ENCODE measurements at regions not wholly inside any gene's neighbourhood (a gene's known extent, or its start where the extent isn't known, plus 50 kb on each side); places are given as distances from the start of the nearest gene placed in this dataset.

DNA sequence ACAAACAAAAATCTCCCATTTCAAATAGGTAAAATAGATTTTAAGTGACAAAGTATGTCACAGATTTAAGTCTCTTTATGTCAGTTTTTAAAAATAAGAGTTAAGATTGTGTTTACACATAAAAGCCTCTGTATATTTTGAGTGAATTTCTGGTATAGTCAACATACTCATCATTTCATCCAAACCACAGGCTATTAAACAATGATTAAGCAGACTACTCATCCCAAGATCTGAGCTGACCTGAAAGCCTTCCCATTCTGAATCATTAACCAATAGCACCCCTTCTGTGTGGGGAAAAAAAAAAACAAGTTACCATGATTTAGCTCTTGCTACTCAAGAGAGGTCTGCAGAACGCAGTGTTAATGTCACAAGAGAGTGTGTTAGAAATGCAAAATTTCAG lies 284.4 kb upstream of the NBEA start:
- Mint-ChIP-seq H3K27ac (ENCODE audit: low read depth, unreplicated experiment) (no peak overlapping the region), H3K4me1 (ENCODE audit: insufficient read depth, unreplicated experiment) (no peaks in the 10 kb centered on the region), H3K27me3 (ENCODE audit: insufficient read depth, unreplicated experiment) (no peaks in the 10 kb centered on the region), H3K4me3 (ENCODE audit: unreplicated experiment) (no peak overlapping the region), H3K9me3 (ENCODE audit: unreplicated experiment) (no peaks in the 10 kb centered on the region), H3K36me3 (ENCODE audit: insufficient read depth, unreplicated experiment) (no peaks in the 10 kb centered on the region)
- no TSS peak for BruUV-seq (replicated peaks)
- ChIA-PET POLR2A (no interaction called here), CTCF (interaction anchor here (0.6 kb wide), 1 partner anchor 11 kb away, joined by 3 read pairs; no protein-coding TSS in a partner anchor)
- intact Hi-C loops (cut with micrococcal nuclease) = no loop called here
- no peak for DNase-seq (ENCODE audit: unreplicated experiment)
- TF ChIP-seq, protein P1, sequence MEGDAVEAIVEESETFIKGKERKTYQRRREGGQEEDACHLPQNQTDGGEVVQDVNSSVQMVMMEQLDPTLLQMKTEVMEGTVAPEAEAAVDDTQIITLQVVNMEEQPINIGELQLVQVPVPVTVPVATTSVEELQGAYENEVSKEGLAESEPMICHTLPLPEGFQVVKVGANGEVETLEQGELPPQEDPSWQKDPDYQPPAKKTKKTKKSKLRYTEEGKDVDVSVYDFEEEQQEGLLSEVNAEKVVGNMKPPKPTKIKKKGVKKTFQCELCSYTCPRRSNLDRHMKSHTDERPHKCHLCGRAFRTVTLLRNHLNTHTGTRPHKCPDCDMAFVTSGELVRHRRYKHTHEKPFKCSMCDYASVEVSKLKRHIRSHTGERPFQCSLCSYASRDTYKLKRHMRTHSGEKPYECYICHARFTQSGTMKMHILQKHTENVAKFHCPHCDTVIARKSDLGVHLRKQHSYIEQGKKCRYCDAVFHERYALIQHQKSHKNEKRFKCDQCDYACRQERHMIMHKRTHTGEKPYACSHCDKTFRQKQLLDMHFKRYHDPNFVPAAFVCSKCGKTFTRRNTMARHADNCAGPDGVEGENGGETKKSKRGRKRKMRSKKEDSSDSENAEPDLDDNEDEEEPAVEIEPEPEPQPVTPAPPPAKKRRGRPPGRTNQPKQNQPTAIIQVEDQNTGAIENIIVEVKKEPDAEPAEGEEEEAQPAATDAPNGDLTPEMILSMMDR (IDR thresholded peaks at IDR 0.05; ENCODE audit: unreplicated experiment) = no peak

DNA sequence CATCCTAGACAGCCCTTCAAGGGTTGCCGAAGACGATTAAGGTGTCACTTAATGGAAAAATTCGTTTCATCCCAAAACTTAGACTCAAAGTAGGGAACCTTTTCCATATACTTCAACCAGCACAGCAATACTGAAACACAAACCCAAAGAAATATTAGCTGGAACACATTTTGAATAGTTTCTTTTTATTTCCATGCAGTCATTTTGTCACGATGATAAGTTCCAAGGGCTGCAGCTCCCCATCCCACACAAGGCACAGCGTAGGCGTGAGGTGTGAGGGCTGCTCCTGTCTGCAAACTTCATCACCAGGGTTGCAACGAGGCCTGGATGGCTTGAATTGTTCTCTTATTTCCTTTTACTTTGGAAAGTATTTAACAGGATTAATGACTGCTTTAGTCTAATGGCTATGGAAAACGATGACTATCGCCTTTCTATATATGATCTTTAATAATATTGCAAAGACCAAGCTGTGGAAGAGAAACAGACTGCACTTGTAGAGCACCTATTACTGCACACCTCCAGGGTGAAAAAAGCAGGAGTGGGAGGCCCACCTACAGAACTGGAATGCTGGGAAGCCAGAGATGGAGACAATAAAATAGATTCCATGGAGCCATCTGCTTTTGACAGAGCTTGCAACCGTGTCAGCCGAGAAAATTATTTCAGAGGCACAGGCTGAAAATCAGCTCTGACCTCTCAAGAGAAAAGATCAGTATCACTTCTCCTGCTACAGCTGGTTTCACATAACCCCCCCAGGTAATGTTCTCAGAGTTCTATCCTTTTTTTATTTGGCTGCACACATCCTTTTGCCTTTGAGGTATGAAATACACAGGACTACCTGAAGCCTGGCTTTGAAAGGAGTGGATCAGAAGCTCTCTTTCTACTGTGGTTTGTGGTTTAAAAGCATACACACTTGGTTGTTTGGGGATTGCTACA lies 274.5 kb upstream of the NBEA start:
- ChIA-PET POLR2A (interaction anchor here (1.0 kb wide), 1 partner anchor 29 kb away, joined by 3 read pairs; no protein-coding TSS in a partner anchor), CTCF (no interaction called here)
- H3K36me3 Mint-ChIP-seq (ENCODE audit: insufficient read depth, unreplicated experiment) = no peaks in the 10 kb centered on the region
- H3K27me3 Mint-ChIP-seq (ENCODE audit: insufficient read depth, unreplicated experiment) = no peaks in the 10 kb centered on the region
- peaks cover 14% of the 10 kb centered on the region for H3K4me1 Mint-ChIP-seq (ENCODE audit: insufficient read depth, unreplicated experiment)
- DNase-seq (ENCODE audit: unreplicated experiment) = no peak
- intact Hi-C loops (cut with micrococcal nuclease) = no loop called here
- BruUV-seq (replicated peaks) = no TSS peak
- H3K4me3 Mint-ChIP-seq (ENCODE audit: unreplicated experiment) = no peak overlapping the region
- TF ChIP-seq, protein P1 (IDR thresholded peaks at IDR 0.05; ENCODE audit: unreplicated experiment) = no peak
- H3K27ac Mint-ChIP-seq (ENCODE audit: low read depth, unreplicated experiment) = no peak overlapping the region
- no peaks in the 10 kb centered on the region for H3K9me3 Mint-ChIP-seq (ENCODE audit: unreplicated experiment)

DNA sequence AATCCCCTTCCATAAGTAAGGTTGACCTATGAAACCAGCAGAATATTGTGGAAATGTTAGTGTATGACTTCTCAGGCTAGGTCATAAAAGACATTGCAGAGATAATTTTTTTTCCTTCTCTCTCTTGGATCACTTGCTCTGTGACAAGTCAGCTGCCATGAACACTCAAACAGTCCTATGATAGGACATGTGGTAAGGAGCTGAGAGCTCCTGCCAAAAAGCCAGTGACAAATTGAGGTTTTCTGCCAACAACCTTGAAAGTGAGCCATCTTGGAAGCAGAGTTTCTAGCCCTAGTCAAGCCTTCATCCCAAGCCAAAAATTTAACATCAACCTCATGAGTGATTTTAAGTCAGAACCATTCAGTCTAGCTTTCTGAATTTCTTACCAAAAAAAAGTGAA lies 270.9 kb upstream of the NBEA start:
- Mint-ChIP-seq H3K27me3 (ENCODE audit: insufficient read depth, unreplicated experiment) (no peaks in the 10 kb centered on the region), H3K4me1 (ENCODE audit: insufficient read depth, unreplicated experiment) (peaks cover 20% of the 10 kb centered on the region), H3K4me3 (ENCODE audit: unreplicated experiment) (no peak overlapping the region), H3K36me3 (ENCODE audit: insufficient read depth, unreplicated experiment) (no peaks in the 10 kb centered on the region), H3K27ac (ENCODE audit: low read depth, unreplicated experiment) (peak overlapping the region; percentile 3), H3K9me3 (ENCODE audit: unreplicated experiment) (no peaks in the 10 kb centered on the region)
- POLR2A ChIA-PET = interaction anchor here (0.6 kb wide), 1 partner anchor 169 kb away, joined by 3 read pairs; no protein-coding TSS in a partner anchor
- no TSS peak for BruUV-seq (replicated peaks)
- DNase-seq (ENCODE audit: unreplicated experiment) = no peak
- TF ChIP-seq, protein P1 (IDR thresholded peaks at IDR 0.05; ENCODE audit: unreplicated experiment) = no peak
- CTCF ChIA-PET = interaction anchor here (0.6 kb wide), 1 partner anchor 985 kb away, joined by 3 read pairs; no protein-coding TSS in a partner anchor
- intact Hi-C loops (cut with micrococcal nuclease) = no loop called here

DNA sequence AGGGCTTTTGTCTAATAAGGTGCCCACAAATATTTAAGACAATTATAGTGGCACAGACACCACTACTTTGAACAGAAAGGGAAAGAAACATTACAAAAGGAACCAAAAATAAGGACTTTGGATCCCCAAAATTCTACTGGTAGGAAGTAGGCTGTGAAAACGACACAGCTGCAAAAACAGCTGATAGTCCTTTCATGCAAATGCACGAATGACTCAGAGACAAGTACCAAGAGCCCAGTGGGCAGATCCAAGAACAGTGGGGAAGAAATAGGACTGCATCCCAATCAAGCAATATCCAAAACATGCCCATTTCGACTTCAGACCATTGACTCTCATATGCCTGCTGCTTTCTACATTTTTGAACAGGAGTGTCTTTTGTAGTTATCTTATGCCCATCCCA lies 269.4 kb upstream of the NBEA start:
- POLR2A ChIA-PET = interaction anchor here (0.7 kb wide), 1 partner anchor 173 kb away, joined by 3 read pairs; no protein-coding TSS in a partner anchor
- TF ChIP-seq, protein P1 (IDR thresholded peaks at IDR 0.05; ENCODE audit: unreplicated experiment) = no peak
- no peaks in the 10 kb centered on the region for H3K36me3 Mint-ChIP-seq (ENCODE audit: insufficient read depth, unreplicated experiment)
- peak; percentile 25 for DNase-seq (ENCODE audit: unreplicated experiment)
- no TSS peak for BruUV-seq (replicated peaks)
- peak overlapping the region; percentile 3 for H3K27ac Mint-ChIP-seq (ENCODE audit: low read depth, unreplicated experiment)
- intact Hi-C loops (cut with micrococcal nuclease) = no loop called here
- CTCF ChIA-PET = interaction anchor here (0.7 kb wide), 1 partner anchor 225 kb away, joined by 4 read pairs; no protein-coding TSS in a partner anchor
- no peaks in the 10 kb centered on the region for H3K27me3 Mint-ChIP-seq (ENCODE audit: insufficient read depth, unreplicated experiment)
- H3K4me3 Mint-ChIP-seq (ENCODE audit: unreplicated experiment) = no peak overlapping the region
- no peaks in the 10 kb centered on the region for H3K9me3 Mint-ChIP-seq (ENCODE audit: unreplicated experiment)
- peaks cover 20% of the 10 kb centered on the region for H3K4me1 Mint-ChIP-seq (ENCODE audit: insufficient read depth, unreplicated experiment)

Measured in MCF 10A (cell line).